IMR-90 (cell line): ENCODE measurements at regions not wholly inside any gene's neighbourhood (a gene's known extent, or its start where the extent isn't known, plus 50 kb on each side); places are given as distances from the start of the nearest gene placed in this dataset.

Experiments
- ATAC-seq: fragments of 200-7000 bp; cut with Tn5 transposase; 2 replicates; pipeline ENCODE4 v1.9.1; 2020; ENCODE audit warnings: low read depth, mild to moderate bottlenecking, moderate library complexity
- BruUV-seq: library from RNA; stranded (reverse); fragments of 400-500 nt; replicated peaks from 2 replicates; lab custom pipeline; 2021; lab: Mats Ljungman, UMichigan
- CTCF ChIA-PET: fragments of 300-600 bp; formaldehyde crosslinking; extraction: SDS; loops from one replicate; lab custom pipeline; 2021; ENCODE audit warnings: antibody characterized with exemption; lab: Yijun Ruan, JAX
- POLR2A ChIA-PET: fragments of 300-600 bp; sonication (Branson Sonifier 250); formaldehyde crosslinking; loops from one replicate; lab custom pipeline; 2022; ENCODE audit warnings: antibody characterized with exemption; ENCODE audit not compliant: unreplicated experiment; lab: Charles Lee
- DNase-seq: peaks from one replicate; pipeline ENCODE4 v3.0.0; 2013
- H2AFZ ChIP-seq: replicated peaks from 2 replicates; pipeline ENCODE3; 2013; ENCODE audit warnings: low read length, mild to moderate bottlenecking; ENCODE audit not compliant: poor library complexity
- H2AK5ac ChIP-seq: 2 replicates; pipeline ENCODE4 v1.6.1; 2013; ENCODE audit warnings: low read depth, low read length, inconsistent platforms
- H2AK9ac ChIP-seq: replicated peaks from 2 replicates; pipeline ENCODE3; 2013; ENCODE audit warnings: mild to moderate bottlenecking, low read depth, low read length, moderate library complexity; ENCODE audit not compliant: poor library complexity
- H2BK120ac ChIP-seq: 2 replicates; pipeline ENCODE4 v1.6.1; 2013; ENCODE audit warnings: low read depth, low read length, inconsistent platforms
- H2BK15ac ChIP-seq: 3 replicates; pipeline ENCODE4 v1.6.1; 2013; ENCODE audit warnings: low read depth, low read length, inconsistent platforms
- H2BK20ac ChIP-seq: 2 replicates; pipeline ENCODE4 v1.6.1; 2013; ENCODE audit warnings: low read depth, mild to moderate bottlenecking, inconsistent platforms, low read length, moderate library complexity
- H2BK5ac ChIP-seq: 2 replicates; pipeline ENCODE4 v1.6.1; 2013; ENCODE audit warnings: mild to moderate bottlenecking, low read depth, low read length, inconsistent platforms; ENCODE audit not compliant: poor library complexity, severe bottlenecking
- H3K14ac ChIP-seq: replicated peaks from 2 replicates; pipeline ENCODE4 v1.6.1; 2013; ENCODE audit warnings: low read depth, low read length, inconsistent platforms
- H3K18ac ChIP-seq: 2 replicates; pipeline ENCODE4 v1.6.1; 2013; ENCODE audit warnings: low read depth, low read length, control low read depth
- H3K23ac ChIP-seq: 2 replicates; pipeline ENCODE4 v1.6.1; 2013; ENCODE audit warnings: low read depth, low read length, inconsistent platforms
- H3K27ac ChIP-seq: 2 replicates; pipeline ENCODE4 v1.5.1; 2013; ENCODE audit warnings: mild to moderate bottlenecking, control low read depth, low read length; ENCODE audit not compliant: insufficient read depth
- H3K27me3 ChIP-seq: 2 replicates; pipeline ENCODE4 v1.6.1; 2013; ENCODE audit warnings: low read length; ENCODE audit not compliant: control insufficient read depth, insufficient read depth
- H3K36me3 ChIP-seq: 2 replicates; pipeline ENCODE4 v1.6.1; 2013; ENCODE audit warnings: low read length, mixed read lengths; ENCODE audit not compliant: control insufficient read depth, insufficient read depth
- H3K4ac ChIP-seq: 2 replicates; pipeline ENCODE4 v1.6.1; 2013; ENCODE audit warnings: low read depth, low read length, inconsistent platforms
- H3K4me1 ChIP-seq: 2 replicates; pipeline ENCODE4 v1.6.1; 2013; ENCODE audit warnings: low read length, mixed read lengths; ENCODE audit not compliant: control insufficient read depth, insufficient read depth
- H3K4me2 ChIP-seq: 2 replicates; pipeline ENCODE4 v1.6.1; 2013; ENCODE audit warnings: low read depth, mild to moderate bottlenecking, control low read depth, low read length, moderate library complexity
- H3K4me3 ChIP-seq: 2 replicates; pipeline ENCODE4 v1.5.1; 2013; ENCODE audit warnings: low read depth, mild to moderate bottlenecking, control low read depth, low read length, moderate library complexity; ENCODE audit not compliant: insufficient read depth
- H3K56ac ChIP-seq: 2 replicates; pipeline ENCODE4 v1.6.1; 2013; ENCODE audit warnings: low read length, inconsistent platforms; ENCODE audit not compliant: insufficient read depth; ENCODE audit errors: extremely low read depth
- H3K79me1 ChIP-seq, 2 experiments: 2 replicates each; pipeline ENCODE4 v1.6.1; 2013; ENCODE audit warnings: low read length in 2 of 2, inconsistent platforms in 1 of 2, low read depth in 1 of 2
- H3K9ac ChIP-seq: 2 replicates; pipeline ENCODE4 v1.6.1; 2013; ENCODE audit warnings: low read depth, low read length, control low read depth
- H3K9me1 ChIP-seq: 2 replicates; pipeline ENCODE4 v1.6.1; 2013; ENCODE audit warnings: low read length, inconsistent platforms; ENCODE audit not compliant: insufficient read depth
- H3K9me3 ChIP-seq: 2 replicates; pipeline ENCODE4 v1.6.1; 2013; ENCODE audit warnings: low read length; ENCODE audit not compliant: control insufficient read depth, insufficient read depth
- H4K20me1 ChIP-seq: 2 replicates; pipeline ENCODE4 v1.6.1; 2013; ENCODE audit warnings: low read length, inconsistent platforms; ENCODE audit not compliant: insufficient read depth
- H4K5ac ChIP-seq: 2 replicates; pipeline ENCODE4 v1.6.1; 2013; ENCODE audit warnings: mild to moderate bottlenecking, low read depth, low read length, control low read depth
- H4K8ac ChIP-seq, 2 experiments: 2 replicates each; pipeline ENCODE4 v1.6.1; 2013; ENCODE audit warnings: low read depth in 2 of 2, low read length in 2 of 2, control low read depth in 1 of 2, inconsistent platforms in 1 of 2
- H4K91ac ChIP-seq: 2 replicates; pipeline ENCODE4 v1.6.1; 2013; ENCODE audit warnings: low read depth, low read length, inconsistent platforms; ENCODE audit not compliant: insufficient read depth
- MXI1 ChIP-seq: IDR thresholded peaks from 2 replicates; pipeline ENCODE4 v1.6.1; 2012; ENCODE audit warnings: low read depth, mild to moderate bottlenecking, low read length, moderate library complexity, borderline replicate concordance
- RAD21 ChIP-seq: IDR thresholded peaks from 2 replicates; pipeline ENCODE4 v1.6.1; 2012; ENCODE audit warnings: low read length, improper control_type of control experiment
- RFX5 ChIP-seq: IDR thresholded peaks from 2 replicates; pipeline ENCODE4 v1.8.0; 2012; ENCODE audit warnings: low read depth, mild to moderate bottlenecking, low read length, moderate library complexity
- USF2 ChIP-seq: fragments of 150-350 bp; IDR thresholded peaks from 2 replicates; pipeline ENCODE4 v1.6.1; 2017; ENCODE audit warnings: mild to moderate bottlenecking, antibody characterized with exemption, low read length, low read depth
- WGBS, 2 experiments: methylation state at CpG; one replicate each; pipeline versions ENCODE4 v1.1.5 to v1.1.7; 2013; ENCODE audit warnings: missing lambda C conversion rate in 2 of 2; ENCODE audit not compliant: insufficient read length in 1 of 2; ENCODE audit errors: extremely low coverage in 2 of 2; 5-methylcytosine and 5-hydroxymethylcytosine counted together
- dilution Hi-C: fragments of 300-500 bp; cut with HindIII; formaldehyde crosslinking; loops from one replicate; pipeline ENCODE4 v1.14.3; 2018; ENCODE audit warnings: low sequenced_read_pairs; ENCODE audit not compliant: unreplicated experiment
- in situ Hi-C: fragments of 300-500 bp; cut with MboI; formaldehyde crosslinking; loops from 3 replicates; pipeline ENCODE4 v1.14.3; 2019; ENCODE audit warnings: low sequenced_read_pairs, inconsistent platforms, mixed read lengths
- intact Hi-C: fragments of 100-400 bp; cut with micrococcal nuclease; formaldehyde crosslinking; loops from 2 replicates; pipeline ENCODE4 v1.10.0; 2022

- Histone ChIP-seq H3K4me3 (no peak overlapping the region), H2BK20ac (no peak overlapping the region), H3K9ac (no peak overlapping the region), H3K4me2 (no peak overlapping the region), H2AK9ac (no peak overlapping the region), H2BK15ac (no peak overlapping the region), H3K27ac (no peak overlapping the region), H4K20me1 (no peaks in the 10 kb centered on the region), H3K79me1 (no peaks in the 10 kb centered on the region), H3K4ac (no peak overlapping the region), H4K91ac (no peak overlapping the region), H3K18ac (no peak overlapping the region), H2AK5ac (no peak overlapping the region), H3K56ac (no peak overlapping the region), H3K14ac (no peak overlapping the region), H3K36me3 (no peaks in the 10 kb centered on the region), H3K9me1 (no peaks in the 10 kb centered on the region), H2BK5ac (no peak overlapping the region), H3K9me3 (no peaks in the 10 kb centered on the region), H3K23ac (no peak overlapping the region), H4K8ac (no peak overlapping the region), H3K4me1 (no peaks in the 10 kb centered on the region), H2BK120ac (no peak overlapping the region), H4K5ac (no peak overlapping the region), H2AFZ (no peak overlapping the region), H3K27me3 (no peaks in the 10 kb centered on the region)
- BruUV-seq: no TSS peak
- ChIA-PET CTCF (interaction anchor here (0.9 kb wide), 1 partner anchor 21 kb away, joined by 3 read pairs; no protein-coding TSS in a partner anchor), POLR2A (no interaction called here)
- intact Hi-C loops (no loop called here), in situ Hi-C loops (no loop called here), dilution Hi-C loops (no loop called here)
- TF ChIP-seq RFX5 (no peak), RAD21 (no peak), MXI1 (no peak), USF2 (no peak)
- ATAC-seq: no peak
- DNase-seq: no peak
- no CpG with 5 or more reads among the region's 4 CpGs for WGBS, 2 experiments
These were observed 104.1 kb upstream of the PAPPA start for GRCh38 chr9:116049456-116049855.
